RWPE1 (cell line): ENCODE measurements at regions not wholly inside any gene's neighbourhood (a gene's known extent, or its start where the extent isn't known, plus 50 kb on each side); places are given as distances from the start of the nearest gene placed in this dataset.

Experiments
- CTCF ChIA-PET: fragments of 350-600 bp; sonication (Branson Sonifier 250); formaldehyde crosslinking; extraction: SDS; loops from one replicate; lab custom pipeline; 2021; lab: Yijun Ruan, JAX
- POLR2A ChIA-PET: fragments of 400-600 bp; formaldehyde crosslinking; extraction: SDS; loops from one replicate; lab custom pipeline; 2020; ENCODE audit warnings: antibody characterized with exemption; ENCODE audit not compliant: low non-redundant PET; lab: Yijun Ruan, JAX
- DNase-seq: peaks from one replicate; pipeline ENCODE4 v3.0.0; 2012; ENCODE audit warnings: low spot score
- H3K27ac ChIP-seq: fragments of 450-650 bp; 2 replicates; pipeline ENCODE4 v1.5.1; 2017
- TF ChIP-seq, protein P1 (sequence below): fragments of 450-650 bp; conservative IDR thresholded peaks from 2 replicates; pipeline ENCODE4 v1.5.1; 2017; ENCODE audit warnings: low read depth, mild to moderate bottlenecking

DNA sequence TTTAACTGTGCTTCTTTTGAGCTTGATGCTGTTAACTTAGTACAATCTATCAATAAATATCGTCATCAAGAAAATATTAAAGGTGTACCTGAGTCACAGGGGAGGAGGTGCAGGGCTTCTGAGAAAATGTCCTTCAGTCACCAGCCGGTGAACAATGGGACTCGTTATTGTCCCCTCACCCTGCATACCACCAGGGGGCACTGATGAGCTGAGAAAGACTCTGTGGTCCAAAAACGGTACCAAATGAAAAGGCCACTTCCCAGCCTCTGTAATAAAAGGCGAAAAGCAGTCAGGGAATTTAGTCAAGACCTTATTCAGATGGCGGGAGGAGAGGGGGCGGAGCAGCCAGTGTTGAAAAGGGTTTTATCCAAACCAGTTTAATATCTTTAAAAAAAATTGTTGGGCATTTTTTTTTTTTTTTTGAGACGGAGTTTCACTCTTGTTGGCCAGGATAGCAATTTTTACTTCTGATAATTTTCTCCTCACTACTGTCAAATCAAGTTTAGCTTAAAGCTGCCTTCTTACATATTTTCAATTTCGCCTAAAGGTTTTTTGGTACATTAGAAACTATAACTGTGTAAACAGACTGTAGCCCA, 271.9 kb upstream of the ADAMTS16 start:
- TF ChIP-seq, protein P1, sequence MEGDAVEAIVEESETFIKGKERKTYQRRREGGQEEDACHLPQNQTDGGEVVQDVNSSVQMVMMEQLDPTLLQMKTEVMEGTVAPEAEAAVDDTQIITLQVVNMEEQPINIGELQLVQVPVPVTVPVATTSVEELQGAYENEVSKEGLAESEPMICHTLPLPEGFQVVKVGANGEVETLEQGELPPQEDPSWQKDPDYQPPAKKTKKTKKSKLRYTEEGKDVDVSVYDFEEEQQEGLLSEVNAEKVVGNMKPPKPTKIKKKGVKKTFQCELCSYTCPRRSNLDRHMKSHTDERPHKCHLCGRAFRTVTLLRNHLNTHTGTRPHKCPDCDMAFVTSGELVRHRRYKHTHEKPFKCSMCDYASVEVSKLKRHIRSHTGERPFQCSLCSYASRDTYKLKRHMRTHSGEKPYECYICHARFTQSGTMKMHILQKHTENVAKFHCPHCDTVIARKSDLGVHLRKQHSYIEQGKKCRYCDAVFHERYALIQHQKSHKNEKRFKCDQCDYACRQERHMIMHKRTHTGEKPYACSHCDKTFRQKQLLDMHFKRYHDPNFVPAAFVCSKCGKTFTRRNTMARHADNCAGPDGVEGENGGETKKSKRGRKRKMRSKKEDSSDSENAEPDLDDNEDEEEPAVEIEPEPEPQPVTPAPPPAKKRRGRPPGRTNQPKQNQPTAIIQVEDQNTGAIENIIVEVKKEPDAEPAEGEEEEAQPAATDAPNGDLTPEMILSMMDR = peak; percentile 80
- POLR2A ChIA-PET = no interaction called here
- no peak overlapping the region for H3K27ac ChIP-seq
- CTCF ChIA-PET = interaction anchor here (0.5 to 0.8 kb wide), 4 partner anchors 364 to 1854 kb away, joined by 3 to 4 read pairs (median 3); no protein-coding TSS in a partner anchor
- peak; percentile 34 for DNase-seq

DNA sequence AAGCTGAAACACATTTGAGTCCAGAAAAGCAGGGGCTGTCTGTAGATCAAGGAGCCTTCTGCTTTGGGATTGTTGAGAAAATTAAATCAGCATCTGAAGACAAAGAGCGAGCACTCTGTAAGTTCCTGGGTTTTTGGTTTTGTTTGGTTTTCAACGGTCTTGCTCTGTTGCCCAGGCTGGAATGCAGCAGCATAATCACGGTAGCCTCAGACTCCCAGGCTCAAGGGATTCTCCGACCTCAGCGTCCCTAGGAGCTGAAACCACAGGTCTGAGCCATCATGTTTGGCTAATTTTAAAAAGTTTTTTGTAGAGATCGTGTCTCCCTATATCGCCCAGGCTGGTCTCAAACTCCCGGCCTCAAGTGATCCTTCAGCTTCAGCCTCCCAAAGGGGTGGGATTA, 266.5 kb upstream of the ADAMTS16 start:
- no peak for DNase-seq
- TF ChIP-seq, protein P1 = no peak
- CTCF ChIA-PET = no interaction called here
- POLR2A ChIA-PET = no interaction called here
- no peak overlapping the region for H3K27ac ChIP-seq

DNA sequence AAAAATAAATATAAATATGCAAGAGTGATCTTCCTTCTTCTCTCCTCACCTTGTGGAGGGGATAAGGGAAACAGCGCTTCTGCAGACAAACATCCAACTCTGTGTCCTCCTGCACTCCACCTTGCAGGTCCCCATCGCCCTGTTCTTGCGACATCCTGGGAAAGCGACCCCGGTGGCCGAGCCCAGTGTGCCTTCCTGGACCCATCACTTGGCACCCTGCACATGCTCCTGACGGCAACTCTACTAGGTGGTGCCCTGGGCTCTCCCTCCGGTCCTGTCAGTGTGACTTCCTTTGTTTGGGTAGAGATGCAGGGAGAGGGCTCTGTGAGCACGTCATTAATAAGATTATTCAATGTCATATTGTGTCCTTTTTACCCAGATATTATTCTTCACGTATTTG, 266.0 kb upstream of the ADAMTS16 start:
- ChIA-PET CTCF (no interaction called here), POLR2A (no interaction called here)
- TF ChIP-seq, protein P1 = no peak
- no peak overlapping the region for H3K27ac ChIP-seq
- no peak for DNase-seq

DNA sequence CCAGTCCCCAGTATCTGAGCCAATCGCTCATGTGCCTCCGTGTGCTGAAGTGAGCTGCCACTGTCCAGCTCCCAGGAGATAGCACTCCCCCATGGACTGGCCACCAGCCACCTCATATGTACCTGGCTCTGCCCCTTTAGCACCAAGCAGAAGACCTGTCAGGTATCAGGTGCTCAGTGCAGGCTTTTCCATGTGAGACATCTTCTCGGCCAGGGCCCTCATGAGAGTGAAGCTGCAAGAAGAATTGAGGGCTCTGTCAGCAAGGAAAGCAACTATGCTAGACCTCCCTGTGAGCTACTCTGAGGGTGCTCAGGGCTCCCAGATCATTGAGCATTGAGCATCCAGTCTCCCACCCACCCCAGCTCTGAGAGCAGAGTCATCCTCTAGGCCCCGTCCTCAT, 264.2 kb upstream of the ADAMTS16 start:
- H3K27ac ChIP-seq = no peak overlapping the region
- TF ChIP-seq, protein P1 = no peak
- DNase-seq = no peak
- POLR2A ChIA-PET = no interaction called here
- CTCF ChIA-PET = interaction anchor here (0.6 kb wide), 2 partner anchors 973 to 1468 kb away, joined by 4 to 5 read pairs; no protein-coding TSS in a partner anchor

DNA sequence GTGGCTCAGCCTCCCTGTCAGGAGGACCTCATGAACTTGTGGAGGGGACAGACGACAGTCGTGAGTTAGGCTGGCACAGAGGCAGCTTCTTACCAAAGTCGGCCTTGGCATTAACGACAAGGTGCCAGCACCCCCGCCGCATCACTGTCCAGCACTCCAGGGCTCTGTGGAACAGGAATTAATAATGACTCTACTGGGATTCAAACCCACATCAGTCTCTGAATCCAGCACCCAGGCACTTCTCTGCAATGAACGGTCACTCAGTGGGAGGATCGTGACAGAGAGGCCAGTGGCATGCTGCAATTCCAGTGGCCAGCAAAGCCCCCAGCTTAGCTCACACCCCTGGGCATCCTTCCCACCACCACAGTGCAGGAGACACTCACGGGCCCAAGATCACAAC, 263.3 kb upstream of the ADAMTS16 start:
- CTCF ChIA-PET = no interaction called here
- no peak for DNase-seq
- POLR2A ChIA-PET = no interaction called here
- no peak overlapping the region for H3K27ac ChIP-seq
- TF ChIP-seq, protein P1 = no peak

DNA sequence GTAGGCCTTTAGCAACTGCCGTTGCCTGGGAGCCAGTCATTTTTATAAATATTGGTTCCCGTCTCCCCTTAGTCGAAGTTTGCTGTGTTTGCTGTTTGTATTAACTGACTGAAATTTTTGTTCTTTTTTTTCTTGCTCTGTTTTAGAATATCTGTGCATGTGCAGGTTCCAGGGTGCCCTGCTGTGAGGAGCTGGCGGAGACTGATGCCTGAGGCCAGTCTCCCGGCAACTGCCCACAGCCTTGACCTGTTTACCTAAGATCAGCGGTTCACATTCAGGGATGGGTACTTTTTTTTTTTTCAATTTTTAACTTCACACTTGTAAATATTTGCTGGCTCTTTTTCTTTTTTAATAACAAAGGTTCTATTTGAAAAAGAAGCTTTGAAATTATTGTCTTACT, 262.6 kb upstream of the ADAMTS16 start:
- POLR2A ChIA-PET = no interaction called here
- DNase-seq = no peak
- H3K27ac ChIP-seq = no peak overlapping the region
- TF ChIP-seq, protein P1 = no peak
- CTCF ChIA-PET = no interaction called here
